ENCODE measurements at regions not wholly inside any gene's neighbourhood (a gene's known extent, or its start where the extent isn't known, plus 50 kb on each side); places are given as distances from the start of the nearest gene placed in this dataset.

GRCh38 chr13:62908321-62908720 lies 1492.7 kb upstream of the PCDH20 start:
- TF ChIP-seq POLR2A (IDR thresholded peaks at IDR 0.05; ENCODE audit: low read length) (no peak), GATA1 (IDR thresholded peaks at IDR 0.05; ENCODE audit: low read depth, low read length) (no peak)
